WERI-Rb-1 (cell line): ENCODE measurements at regions not wholly inside any gene's neighbourhood (a gene's known extent, or its start where the extent isn't known, plus 50 kb on each side); places are given as distances from the start of the nearest gene placed in this dataset.

Experiments
- DNase-seq: peaks from one replicate; pipeline ENCODE4 v3.0.0-alpha.2; 2020
- H3K27ac ChIP-seq: fragments of 250-450 bp; sonication (Bioruptor Pico); 2 replicates; pipeline ENCODE4 v1.5.1; 2020; ENCODE audit warnings: mild to moderate bottlenecking, moderate library complexity
- H3K27me3 ChIP-seq: fragments of 250-450 bp; sonication (Bioruptor Pico); 2 replicates; pipeline ENCODE4 v1.5.1; 2021; ENCODE audit warnings: mild to moderate bottlenecking, low read depth, moderate library complexity; ENCODE audit not compliant: insufficient read depth, severe bottlenecking
- H3K36me3 ChIP-seq: fragments of 250-450 bp; sonication (Bioruptor Pico); 2 replicates; pipeline ENCODE4 v1.5.1; 2020; ENCODE audit warnings: mild to moderate bottlenecking, moderate library complexity
- H3K4me3 ChIP-seq: 2 replicates; pipeline ENCODE4 v1.5.1; 2011; ENCODE audit warnings: low read depth, mild to moderate bottlenecking, control low read depth, low read length
- H3K9me3 ChIP-seq: fragments of 250-450 bp; sonication (Bioruptor Pico); 2 replicates; pipeline ENCODE4 v1.5.1; 2021; ENCODE audit warnings: mild to moderate bottlenecking, moderate library complexity; ENCODE audit not compliant: severe bottlenecking
- TF ChIP-seq, protein P1 (sequence below): IDR thresholded peaks from 2 replicates; pipeline ENCODE4 v1.5.1; 2011; ENCODE audit warnings: low read depth, mild to moderate bottlenecking, control low read depth, inconsistent platforms, low read length

DNA sequence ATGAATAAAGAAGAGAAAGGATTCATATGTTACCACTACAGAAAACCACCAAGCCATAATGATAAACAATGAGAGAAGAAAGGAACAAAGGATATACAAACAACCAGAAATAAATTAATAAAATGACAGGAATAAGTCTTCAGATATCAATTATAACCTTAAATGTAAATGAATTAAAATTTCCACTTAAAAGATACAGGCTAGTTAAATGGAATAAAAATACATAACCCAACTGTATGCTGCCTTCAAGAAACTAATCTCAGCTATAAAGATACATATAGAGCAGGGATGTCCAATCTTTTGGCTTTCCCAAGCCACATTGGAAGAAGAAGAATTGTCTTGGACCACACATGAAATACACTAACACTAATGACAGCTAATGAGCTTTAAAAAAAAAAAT, 135.9 kb upstream of the GJE1 start:
- TF ChIP-seq, protein P1, sequence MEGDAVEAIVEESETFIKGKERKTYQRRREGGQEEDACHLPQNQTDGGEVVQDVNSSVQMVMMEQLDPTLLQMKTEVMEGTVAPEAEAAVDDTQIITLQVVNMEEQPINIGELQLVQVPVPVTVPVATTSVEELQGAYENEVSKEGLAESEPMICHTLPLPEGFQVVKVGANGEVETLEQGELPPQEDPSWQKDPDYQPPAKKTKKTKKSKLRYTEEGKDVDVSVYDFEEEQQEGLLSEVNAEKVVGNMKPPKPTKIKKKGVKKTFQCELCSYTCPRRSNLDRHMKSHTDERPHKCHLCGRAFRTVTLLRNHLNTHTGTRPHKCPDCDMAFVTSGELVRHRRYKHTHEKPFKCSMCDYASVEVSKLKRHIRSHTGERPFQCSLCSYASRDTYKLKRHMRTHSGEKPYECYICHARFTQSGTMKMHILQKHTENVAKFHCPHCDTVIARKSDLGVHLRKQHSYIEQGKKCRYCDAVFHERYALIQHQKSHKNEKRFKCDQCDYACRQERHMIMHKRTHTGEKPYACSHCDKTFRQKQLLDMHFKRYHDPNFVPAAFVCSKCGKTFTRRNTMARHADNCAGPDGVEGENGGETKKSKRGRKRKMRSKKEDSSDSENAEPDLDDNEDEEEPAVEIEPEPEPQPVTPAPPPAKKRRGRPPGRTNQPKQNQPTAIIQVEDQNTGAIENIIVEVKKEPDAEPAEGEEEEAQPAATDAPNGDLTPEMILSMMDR: no peak

DNA sequence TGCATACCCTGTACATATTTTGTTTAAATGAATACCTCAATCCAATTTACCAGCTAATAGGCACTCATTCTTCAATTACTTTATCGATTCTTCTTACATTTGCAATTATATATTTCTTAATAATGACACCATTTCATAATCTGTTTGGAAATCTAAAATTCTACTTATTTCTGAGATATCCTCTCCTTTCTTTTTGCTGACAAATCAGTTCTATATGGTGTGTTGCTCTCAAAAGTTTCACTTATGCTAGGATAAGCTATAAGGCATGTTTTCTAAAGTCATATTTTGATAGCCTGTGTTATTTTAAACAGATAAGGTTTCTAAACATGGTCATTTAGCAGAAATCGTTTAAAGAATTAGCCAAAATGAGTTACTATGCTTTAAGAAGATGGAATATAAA, 140.6 kb upstream of the GJE1 start:
- TF ChIP-seq, protein P1: no peak
- Histone ChIP-seq H3K36me3 (no peaks in the 10 kb centered on the region), H3K4me3 (no peak overlapping the region), H3K9me3 (no peaks in the 10 kb centered on the region), H3K27me3 (peaks cover 3% of the 10 kb centered on the region), H3K27ac (no peak overlapping the region)
- DNase-seq: no peak

More for the DNA sequence above, 135.9 kb upstream of the GJE1 start:
- H3K4me3 ChIP-seq: no peak overlapping the region
- DNase-seq: no peak
- no peak overlapping the region for H3K27ac ChIP-seq
- no peaks in the 10 kb centered on the region for H3K27me3 ChIP-seq
- no peaks in the 10 kb centered on the region for H3K36me3 ChIP-seq
- H3K9me3 ChIP-seq: no peaks in the 10 kb centered on the region

GRCh38 chr6:141990840-141991239, 141.9 kb upstream of the GJE1 start:
- no peak for DNase-seq
- H3K4me3 ChIP-seq: no peak overlapping the region
- TF ChIP-seq, protein P1: no peak
- no peaks in the 10 kb centered on the region for H3K9me3 ChIP-seq
- H3K36me3 ChIP-seq: no peaks in the 10 kb centered on the region
- peaks cover 3% of the 10 kb centered on the region for H3K27me3 ChIP-seq
- H3K27ac ChIP-seq: no peak overlapping the region

GRCh38 chr6:141989706-141989959, 143.1 kb upstream of the GJE1 start:
- H3K27ac ChIP-seq: no peak overlapping the region
- DNase-seq: no peak
- no peaks in the 10 kb centered on the region for H3K9me3 ChIP-seq
- H3K4me3 ChIP-seq: no peak overlapping the region
- TF ChIP-seq, protein P1: no peak
- peaks cover 3% of the 10 kb centered on the region for H3K27me3 ChIP-seq
- H3K36me3 ChIP-seq: no peaks in the 10 kb centered on the region

DNA sequence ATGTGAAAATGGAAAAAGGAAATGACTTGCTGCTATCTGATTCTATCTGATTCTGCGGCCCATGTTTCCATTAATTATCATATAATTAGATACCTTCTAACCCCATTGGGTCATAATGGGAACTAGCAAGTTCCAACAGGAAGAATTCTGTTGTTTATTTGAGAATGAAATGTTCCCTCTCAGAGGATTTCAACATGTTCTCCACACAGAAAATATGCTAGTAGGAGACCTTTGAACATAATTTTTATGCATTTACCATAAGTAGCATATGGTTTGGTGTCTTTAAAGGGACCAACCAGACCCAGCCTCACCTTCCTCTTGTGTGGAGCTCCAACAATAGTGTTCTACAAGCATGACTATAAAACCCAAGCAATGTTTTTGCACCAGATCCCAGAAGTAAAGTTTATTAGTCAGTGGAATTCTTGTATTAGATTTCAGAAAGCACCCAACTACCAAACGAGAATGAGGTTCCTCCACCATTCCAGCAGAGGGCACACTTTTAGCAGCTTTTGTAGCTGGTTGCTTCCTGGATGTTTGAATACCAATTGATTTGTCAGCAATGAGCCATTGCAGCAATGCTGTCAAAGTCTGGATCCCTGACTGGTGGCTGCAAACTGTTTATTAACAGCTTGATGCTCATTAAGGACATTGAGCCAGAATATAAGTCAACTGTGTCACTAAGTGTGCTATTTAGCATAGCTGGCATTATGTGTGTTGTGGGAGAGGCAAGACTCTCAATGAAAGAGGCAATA, 143.6 kb upstream of the GJE1 start:
- Histone ChIP-seq H3K27me3 (peaks cover 4% of the 10 kb centered on the region), H3K9me3 (no peaks in the 10 kb centered on the region), H3K27ac (no peak overlapping the region), H3K36me3 (no peaks in the 10 kb centered on the region), H3K4me3 (no peak overlapping the region)
- TF ChIP-seq, protein P1: peak; percentile 76
- DNase-seq: peak; percentile 25

DNA sequence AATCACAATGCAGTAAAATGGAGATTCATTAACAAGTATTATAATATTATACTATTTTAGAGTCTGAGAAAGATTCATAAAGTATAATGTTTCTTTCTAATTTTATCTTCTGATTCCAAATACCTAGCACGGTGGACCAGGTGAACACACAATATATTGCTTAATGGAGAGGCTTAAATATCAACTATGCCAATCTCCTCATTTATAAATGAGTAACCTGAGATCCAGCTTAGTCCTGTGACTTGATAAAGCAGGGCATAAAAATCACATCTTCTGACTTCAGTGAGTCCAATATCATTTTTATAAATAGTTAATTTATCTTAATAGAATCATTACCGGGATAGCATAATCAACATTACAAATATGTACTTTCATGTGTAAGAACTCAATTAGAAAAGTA, 144.4 kb upstream of the GJE1 start:
- H3K4me3 ChIP-seq: no peak overlapping the region
- peaks cover 7% of the 10 kb centered on the region for H3K27me3 ChIP-seq
- no peaks in the 10 kb centered on the region for H3K9me3 ChIP-seq
- TF ChIP-seq, protein P1: no peak
- H3K36me3 ChIP-seq: no peaks in the 10 kb centered on the region
- H3K27ac ChIP-seq: no peak overlapping the region
- no peak for DNase-seq
